ENCODE measurements at regions not wholly inside any gene's neighbourhood (a gene's known extent, or its start where the extent isn't known, plus 50 kb on each side); places are given as distances from the start of the nearest gene placed in this dataset.
"Not testable (repeated sequence)": the region's sequence is repeated elsewhere in the genome, so short reads cannot be mapped to it uniquely, and the experiment has no call there.

GRCh38 chr1:120575201-120575600, 148.5 kb upstream of the NBPF26 start:
- TF ChIP-seq CTCF (conservative IDR thresholded peaks at IDR 0.05; ENCODE audit: low read depth, low read length); EZH2 (IDR thresholded peaks at IDR 0.05; ENCODE audit: low read length, unreplicated experiment): not testable (repeated sequence)
